Hematopoietic multipotent progenitor cell treated with erythropoietin and hydrocortisone succinate and interleukin-3 and kit ligand, for 17 days (in vitro differentiated cells): ENCODE measurements at regions not wholly inside any gene's neighbourhood (a gene's known extent, or its start where the extent isn't known, plus 50 kb on each side); places are given as distances from the start of the nearest gene placed in this dataset.
"Not testable (repeated sequence)": the region's sequence is repeated elsewhere in the genome, so short reads cannot be mapped to it uniquely, and the experiment has no call there.

Experiments
- DNase-seq: peaks from one replicate; pipeline ENCODE4 v3.0.0-alpha.2; 2015; ENCODE audit warnings: low spot score

GRCh38 chr3:82509106-82509842, 747.8 kb upstream of the GBE1 start:
- DNase-seq, result no peak

DNA sequence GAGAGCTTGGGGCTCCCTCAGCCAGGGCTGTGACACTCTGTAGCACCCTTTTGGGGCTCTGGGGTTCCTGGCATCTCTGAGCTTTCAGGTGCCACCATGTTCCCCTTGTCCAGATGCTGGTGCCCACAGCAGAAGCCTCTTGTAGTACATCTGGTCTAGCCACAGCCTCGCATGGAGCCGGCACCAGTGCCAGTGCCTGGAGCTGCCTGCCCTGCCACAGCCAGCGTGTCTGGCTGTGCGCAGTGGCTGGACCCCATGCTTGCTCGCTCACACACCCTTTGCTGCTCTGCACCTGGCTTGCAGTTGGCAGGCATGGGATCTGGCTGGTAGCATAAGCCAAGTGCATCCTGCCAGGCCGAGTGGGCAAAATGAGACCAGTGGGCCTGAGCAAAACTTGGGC, 744.8 kb upstream of the GBE1 start:
- DNase-seq, result no peak

GRCh38 chr3:82505079-82505756, 743.8 kb upstream of the GBE1 start:
- no peak for DNase-seq

- DNase-seq, result no peak
Observed at GRCh38 chr3:82498186-82498585, 736.7 kb upstream of the GBE1 start.

DNA sequence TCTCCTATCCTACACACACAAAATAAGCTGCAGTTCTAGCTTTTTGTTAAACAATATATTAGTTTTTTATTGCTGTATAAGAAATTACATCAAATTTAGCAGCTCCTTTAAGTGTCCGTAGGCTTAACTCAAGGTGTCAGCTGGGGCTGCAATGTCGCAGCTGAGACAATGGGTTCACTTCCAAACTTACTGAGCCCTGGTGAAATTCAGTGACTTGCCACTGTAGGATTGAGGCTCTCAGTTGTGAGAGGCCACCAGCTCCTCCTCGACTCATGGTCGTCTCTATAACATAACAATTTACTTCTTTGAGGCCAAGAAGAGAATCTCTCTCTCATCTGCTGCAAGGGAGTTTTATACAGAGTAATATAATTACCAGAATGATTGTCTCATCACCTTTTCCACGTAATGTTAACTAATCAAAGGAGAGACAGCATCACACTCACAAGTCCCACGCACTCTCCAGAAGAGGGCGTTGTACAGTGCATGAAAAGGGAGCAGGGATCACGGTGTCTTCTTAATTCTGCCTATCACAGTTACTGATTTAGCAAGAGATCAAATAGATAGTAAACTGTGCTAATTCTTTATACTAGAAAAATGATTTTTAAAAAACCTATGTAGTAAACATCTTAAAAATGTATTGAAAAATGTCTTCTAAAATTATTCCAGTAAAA, 735.6 kb upstream of the GBE1 start:
- DNase-seq, result no peak

GRCh38 chr3:82495655-82496054, 734.2 kb upstream of the GBE1 start:
- DNase-seq, result no peak

GRCh38 chr3:82494977-82495489, 733.6 kb upstream of the GBE1 start:
- no peak for DNase-seq

GRCh38 chr3:82493858-82494257, 732.4 kb upstream of the GBE1 start:
- DNase-seq, result no peak

DNA sequence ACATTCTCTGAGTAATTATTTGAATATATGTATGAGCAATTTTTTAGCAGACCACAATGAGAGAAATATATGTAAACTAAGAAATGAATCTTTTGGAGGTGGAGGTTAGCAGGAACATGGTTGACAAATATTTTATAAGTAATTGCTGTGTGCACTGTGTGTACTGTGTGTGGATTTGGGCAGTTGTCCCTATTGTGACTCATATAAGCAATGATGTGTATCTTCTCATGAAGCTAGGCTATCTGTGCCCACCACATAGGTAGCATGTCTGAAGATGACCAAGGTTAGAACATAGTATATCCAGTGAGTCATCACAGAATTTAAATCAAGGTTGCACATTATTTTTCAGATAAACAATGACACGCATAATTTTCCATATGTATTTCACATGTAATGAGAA, 713.9 kb upstream of the GBE1 start:
- no peak for DNase-seq

- DNase-seq, result no peak
Observed at GRCh38 chr3:82474711-82475110, 713.3 kb upstream of the GBE1 start.

- DNase-seq, result no peak
Observed at GRCh38 chr3:82473864-82474541, 712.6 kb upstream of the GBE1 start.

- DNase-seq, result no peak
Observed at GRCh38 chr3:82467051-82467450, 705.6 kb upstream of the GBE1 start.

DNA sequence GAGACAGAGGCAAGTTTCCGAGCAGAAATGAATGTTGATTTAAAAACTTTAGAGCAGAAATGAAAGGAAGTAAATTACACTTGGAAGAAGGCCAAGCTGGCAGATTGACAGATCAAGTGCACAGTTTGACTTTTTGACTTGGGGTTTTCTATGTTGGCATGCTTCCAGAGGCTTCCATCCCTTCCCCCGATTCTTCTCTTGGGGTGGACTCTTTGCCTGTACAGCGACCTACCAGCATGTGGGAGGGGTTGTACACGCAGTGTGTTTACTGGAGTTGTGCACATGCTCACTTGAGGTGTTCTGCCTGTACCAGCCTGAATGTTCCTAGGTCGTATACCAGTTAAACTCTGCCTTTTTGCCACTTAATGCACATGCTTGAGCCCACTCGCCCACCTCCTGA, 701.5 kb upstream of the GBE1 start:
- DNase-seq, result no peak

GRCh38 chr3:82461049-82461889, 699.8 kb upstream of the GBE1 start:
- DNase-seq, result no peak

GRCh38 chr3:82448320-82448719, 686.9 kb upstream of the GBE1 start:
- no peak for DNase-seq

DNA sequence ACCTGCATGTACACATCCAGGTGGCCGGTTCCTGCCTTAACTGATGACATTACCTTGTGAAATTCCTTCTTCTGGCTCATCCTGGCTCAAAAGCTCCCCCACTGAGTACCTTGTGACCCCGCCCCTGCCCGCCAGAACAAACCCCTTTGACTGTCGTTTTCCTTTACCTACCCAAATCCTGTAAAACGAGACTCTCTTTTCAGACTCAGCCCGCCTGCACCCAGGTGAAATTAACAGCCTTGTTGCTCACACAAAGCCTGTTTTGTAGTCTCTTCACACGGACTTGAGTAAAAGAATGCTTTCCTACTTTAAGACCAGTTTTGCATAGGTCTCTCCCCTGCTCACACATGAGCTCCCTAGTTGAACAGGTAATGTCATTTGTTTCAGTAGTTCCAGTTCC, 667.4 kb upstream of the GBE1 start:
- DNase-seq, result not testable (repeated sequence)

GRCh38 chr3:82424031-82424339, 662.5 kb upstream of the GBE1 start:
- no peak for DNase-seq

GRCh38 chr3:82423268-82424030, 662.0 kb upstream of the GBE1 start:
- DNase-seq, result no peak

DNA sequence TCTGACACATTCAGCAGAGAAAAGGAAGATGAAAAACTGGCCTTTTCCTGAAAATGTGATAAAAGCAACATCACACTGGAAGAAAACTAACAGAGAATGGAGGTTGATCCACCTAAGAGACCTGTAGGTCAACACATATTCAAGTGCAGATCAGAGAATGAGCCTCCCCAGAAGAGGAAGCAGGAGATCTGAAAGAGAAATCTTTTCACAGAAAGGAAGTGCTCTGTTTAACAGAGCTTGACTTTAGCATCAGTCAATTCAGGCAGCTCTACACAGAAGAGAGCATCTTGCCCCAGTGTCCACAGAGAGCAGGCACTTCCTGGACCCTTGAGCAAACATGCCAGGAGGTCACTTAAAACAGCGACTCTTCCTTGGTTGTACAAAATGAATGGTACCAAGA, 655.4 kb upstream of the GBE1 start:
- no peak for DNase-seq

DNA sequence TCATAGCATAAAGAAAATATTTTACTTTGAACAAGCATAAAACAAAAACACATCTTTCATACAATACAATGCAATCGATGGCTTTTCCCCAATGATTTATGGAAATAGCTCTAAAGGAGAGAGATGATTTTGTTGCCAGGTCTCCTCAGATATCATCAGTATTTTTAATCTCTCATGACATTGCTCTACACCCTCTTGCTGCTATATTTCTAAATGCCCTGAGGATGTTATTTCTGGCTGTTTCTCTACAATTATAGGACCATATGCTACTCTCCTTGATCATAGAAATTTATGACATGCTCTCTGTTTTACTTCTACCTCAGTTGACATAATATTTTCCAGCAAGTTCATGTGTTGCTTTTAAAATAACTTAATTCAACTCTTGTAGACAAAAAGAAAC, 654.9 kb upstream of the GBE1 start:
- DNase-seq, result no peak

- no peak for DNase-seq
Observed at GRCh38 chr3:82413171-82413570, 651.7 kb upstream of the GBE1 start.
